Hematopoietic multipotent progenitor cell treated with erythropoietin and hydrocortisone succinate and interleukin-3 and kit ligand, for 15 days (in vitro differentiated cells): ENCODE measurements at regions not wholly inside any gene's neighbourhood (a gene's known extent, or its start where the extent isn't known, plus 50 kb on each side); places are given as distances from the start of the nearest gene placed in this dataset.
"Not testable (repeated sequence)": the region's sequence is repeated elsewhere in the genome, so short reads cannot be mapped to it uniquely, and the experiment has no call there.

Source experiments
- DNase-seq: peaks from one replicate; pipeline ENCODE4 v3.0.0-alpha.2; 2015; ENCODE audit warnings: low spot score

DNA sequence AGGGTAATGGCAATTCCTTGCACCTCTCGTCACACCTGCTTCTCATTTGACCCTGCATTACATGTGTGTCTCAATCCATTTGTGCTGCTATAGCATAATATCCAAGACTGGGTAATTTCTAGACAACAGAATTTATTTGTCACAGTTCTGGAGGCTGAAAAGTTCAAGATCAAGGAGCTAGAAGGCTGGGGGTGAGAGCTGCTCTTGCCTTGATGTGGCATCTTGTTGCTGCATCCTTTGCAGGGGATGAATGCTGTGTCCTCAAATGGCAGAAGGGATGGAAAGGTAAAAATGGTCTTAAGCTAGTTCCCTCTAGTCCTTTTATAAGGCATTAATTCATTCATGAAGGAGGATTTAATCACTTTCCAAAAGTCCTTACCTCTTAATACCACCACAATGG, 323.7 kb upstream of the RPS23 start:
- no peak for DNase-seq

DNA sequence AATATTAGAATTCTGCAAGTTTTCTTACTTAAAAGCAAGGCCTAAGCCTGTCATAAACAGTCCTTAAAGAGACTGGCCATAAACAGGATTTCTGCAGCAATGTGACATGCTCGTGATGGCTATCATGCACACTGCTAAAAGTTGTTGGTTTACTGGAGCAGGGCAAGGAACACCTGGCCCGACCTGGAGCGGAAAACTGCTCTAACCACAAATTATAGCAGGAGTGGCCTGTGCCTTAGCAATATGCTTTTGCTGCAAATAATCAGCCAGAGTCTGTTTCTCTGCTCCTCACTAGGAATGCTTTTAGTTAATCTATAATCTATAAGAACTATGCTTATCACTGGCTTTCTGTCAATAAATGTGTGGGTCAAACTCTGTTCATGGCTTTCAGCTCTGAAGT, 322.9 kb upstream of the RPS23 start:
- no peak for DNase-seq

DNA sequence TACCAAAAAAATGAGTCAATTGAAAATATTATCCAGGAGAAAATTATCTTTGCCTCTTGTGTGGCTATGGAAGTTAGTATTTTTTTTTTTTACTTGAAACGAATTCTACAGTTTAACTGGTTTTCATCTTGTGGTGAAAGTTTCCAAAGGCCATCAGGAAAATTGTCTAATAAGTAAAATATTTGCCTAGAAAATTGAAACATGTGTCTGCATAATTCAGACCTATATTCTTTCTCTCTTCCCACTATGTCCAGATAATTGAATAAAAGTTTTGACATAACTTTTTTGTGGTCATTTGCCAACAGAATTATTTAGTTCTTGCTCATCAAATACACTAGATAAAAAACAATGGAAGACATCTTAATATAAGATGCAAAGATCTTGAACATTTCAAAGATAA, 321.5 kb upstream of the RPS23 start:
- DNase-seq, result no peak

DNA sequence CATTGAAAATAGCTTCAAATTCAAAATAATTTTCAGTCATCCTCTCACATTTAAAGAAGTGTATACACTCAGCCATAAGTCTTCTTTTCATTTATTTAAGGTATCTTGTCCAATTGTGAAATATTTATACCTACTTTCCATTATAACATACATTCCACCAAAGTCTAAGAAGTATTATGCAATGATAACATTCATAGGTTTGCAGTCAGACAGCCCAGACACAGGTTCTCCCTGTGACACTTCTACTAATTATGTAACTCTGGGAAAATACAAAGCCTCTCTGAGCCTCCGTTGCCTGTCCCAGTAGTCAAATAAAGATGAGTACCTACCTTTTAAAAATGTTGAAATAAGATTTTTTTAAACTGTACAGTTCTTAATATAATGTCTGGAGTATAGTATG, 320.9 kb upstream of the RPS23 start:
- no peak for DNase-seq

DNA sequence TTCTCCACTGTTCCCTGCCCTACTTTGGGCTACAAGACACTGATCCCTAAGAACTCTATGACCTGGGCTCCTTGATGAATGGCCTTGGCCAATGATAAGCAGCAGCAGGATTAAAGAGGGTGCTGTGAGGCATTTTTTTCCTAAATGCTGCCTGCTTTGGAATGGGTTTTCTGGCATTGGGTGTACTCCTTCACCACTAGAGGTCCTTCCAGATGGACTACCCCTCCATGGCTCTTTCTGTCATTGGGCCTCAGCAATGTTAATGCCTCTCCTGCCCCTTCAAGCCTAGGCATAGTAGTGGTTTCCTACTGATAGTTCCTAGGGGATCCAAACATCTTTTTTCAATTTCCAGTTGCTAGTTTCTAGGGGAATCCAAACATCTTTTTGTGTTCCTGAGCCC, 319.3 kb upstream of the RPS23 start:
- DNase-seq, result no peak

DNA sequence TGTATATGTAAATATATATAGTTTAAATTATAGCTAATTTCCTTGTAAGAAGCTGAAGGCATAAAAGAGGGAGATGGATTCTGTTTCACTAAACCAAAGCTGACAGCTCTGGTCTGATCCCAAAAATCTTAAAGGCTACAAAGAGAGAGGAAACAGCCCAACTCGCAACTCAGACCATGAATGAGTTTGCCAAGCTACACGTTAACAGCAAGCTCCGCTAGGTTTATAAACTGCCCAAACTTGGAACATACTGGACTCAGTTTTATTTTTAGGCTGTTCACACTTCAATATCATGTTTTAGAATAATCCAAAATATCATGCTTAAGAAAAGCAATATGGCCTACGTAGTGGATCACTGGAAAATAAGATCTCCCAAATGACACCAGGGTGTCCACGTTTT, 318.3 kb upstream of the RPS23 start:
- DNase-seq, result no peak

DNA sequence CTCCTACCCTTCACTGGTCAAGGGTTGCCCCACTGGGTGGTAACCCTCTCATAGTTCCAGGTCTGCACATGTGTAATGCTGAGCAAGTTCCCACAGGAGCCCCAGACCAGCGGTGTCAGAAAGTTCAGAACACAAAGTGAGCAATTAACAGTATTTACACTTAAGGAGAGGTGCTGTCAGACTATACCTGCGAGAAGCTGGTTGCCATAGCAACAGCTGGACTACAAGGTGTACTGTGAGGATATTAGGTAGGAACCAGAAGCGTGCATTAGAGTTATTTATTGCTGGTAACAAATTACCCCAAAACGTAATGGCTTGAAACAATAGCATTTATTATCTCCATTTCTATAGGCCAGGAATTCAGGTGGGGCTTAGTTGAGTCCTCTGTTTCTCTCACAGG, 317.0 kb upstream of the RPS23 start:
- no peak for DNase-seq

DNA sequence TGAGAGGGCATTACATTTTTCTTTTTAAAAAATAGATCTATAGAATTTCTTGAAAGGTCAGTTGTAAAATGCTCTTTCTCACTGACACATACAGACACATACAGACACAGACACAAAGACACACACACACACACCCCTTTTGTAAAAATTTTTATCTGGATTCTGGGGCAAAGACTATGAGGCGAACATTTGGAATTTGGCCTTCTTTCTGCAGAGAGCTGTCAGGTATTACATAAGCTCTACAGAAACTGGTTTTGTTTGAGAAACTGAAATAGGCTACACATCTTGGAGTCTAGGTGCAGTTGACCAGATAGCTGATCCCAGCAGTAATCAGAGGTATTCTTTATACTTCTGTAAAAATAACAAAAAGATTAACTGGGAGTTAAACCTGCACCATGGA, 315.9 kb upstream of the RPS23 start:
- DNase-seq, result no peak

DNA sequence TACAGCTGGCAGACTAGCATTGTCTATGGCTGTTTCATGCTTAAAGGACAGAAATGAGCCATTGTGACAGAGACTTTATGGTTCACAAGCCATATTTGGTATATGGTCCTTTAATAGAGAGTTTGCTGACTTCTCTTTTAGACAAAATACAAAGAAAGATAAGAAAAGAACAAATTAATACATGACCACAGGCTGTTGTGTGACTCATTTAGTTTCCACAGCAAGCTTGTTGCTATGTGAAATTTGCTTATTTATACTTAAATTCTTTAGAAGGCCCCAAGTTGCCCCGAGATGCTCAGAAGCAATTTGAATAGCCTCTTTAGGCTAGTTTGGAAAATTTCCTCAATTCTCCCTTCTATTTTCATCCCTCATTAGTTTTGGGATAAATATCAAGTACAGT, 315.3 kb upstream of the RPS23 start:
- no peak for DNase-seq

DNA sequence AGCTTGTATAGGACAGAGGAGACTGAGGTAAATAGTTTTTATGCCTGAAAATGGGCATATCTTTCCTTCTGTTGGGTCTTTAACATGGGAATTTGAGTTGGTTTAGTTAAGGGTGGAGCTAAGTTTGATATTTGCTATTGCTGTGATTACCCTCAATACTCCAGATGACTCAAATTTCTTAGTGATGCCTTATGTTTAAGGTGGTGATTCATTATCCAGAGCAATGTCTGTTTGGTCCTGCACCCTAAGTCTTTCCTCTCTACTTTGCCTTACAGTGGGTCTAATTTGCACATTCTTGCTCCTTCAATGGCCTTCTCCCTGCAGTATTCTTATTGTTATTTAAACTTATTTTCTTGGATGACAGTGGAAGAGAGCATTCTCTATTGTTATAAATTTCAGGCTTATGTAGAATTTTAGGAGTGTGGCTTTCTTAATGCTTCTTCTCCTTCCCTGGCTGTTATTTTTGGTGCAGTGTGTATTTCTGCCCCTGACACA, 312.9 kb upstream of the RPS23 start:
- DNase-seq, result no peak

DNA sequence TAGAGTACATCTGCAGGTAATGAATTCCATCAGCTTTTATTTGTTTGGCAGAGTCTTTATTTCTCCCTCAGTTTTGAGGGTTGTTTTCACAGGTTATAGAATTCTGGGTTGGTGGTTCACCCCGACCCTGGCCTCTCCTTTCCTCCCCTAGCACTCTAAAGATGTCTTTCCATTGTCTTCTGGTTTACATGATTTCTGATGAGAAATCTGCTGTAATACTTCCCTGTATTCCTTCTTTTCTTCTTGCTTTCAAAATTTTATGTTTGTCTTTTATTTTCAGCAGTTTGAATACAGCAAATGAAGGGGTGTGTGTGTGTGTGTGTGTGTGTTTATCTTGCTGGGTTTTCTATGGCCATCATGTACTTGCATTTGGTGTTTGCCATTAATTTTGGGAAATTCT, 312.0 kb upstream of the RPS23 start:
- no peak for DNase-seq

DNA sequence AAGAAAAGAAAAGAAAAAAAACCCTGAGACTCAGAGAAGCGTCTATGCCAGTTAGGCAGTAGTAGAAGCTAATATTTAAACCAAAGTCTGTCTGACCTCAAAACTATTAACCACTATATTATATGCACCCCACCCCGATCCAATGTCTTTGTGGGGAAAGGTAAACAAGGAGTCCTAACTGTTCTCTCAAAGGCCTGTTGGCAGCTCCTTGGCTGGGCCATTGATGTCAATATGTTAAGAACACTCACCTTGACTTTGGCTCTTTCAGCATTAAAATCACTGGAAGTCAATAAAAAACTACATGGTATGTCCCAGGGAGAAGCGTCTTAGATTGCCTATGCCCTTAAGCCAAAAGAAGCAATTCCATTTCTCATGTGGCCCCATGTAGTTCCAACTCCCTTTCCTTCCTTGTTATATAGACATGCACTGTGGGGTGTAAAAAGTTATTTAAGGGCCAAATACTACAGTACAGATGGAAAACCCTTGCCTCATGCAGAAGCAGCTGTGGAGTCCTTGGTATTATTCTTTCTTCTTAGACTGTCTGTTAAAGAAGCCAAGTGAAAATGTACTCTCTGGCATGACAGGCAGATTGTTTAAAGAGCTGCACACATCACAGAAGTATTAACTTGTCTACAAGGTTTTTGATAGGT, 308.6 kb upstream of the RPS23 start:
- no peak for DNase-seq

DNA sequence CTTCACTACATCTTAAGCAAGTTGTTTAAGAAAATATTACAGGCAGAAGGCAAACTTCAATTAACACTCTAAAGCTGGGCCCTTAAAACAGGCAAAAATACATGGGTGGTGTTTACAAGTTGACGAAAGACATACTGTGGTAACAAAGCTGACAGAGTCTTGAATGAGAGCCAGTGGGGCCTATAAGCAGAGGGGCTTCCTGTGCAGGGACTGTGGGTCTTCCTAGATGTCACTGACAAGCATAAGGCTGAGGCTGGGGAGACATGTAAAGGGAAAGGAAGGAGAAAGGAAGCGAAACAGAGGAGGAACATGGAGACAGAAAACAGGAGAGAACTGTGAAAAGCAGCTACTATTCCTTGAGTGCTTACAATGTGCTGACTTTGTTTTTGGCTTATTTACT, 308.0 kb upstream of the RPS23 start:
- DNase-seq, result no peak

DNA sequence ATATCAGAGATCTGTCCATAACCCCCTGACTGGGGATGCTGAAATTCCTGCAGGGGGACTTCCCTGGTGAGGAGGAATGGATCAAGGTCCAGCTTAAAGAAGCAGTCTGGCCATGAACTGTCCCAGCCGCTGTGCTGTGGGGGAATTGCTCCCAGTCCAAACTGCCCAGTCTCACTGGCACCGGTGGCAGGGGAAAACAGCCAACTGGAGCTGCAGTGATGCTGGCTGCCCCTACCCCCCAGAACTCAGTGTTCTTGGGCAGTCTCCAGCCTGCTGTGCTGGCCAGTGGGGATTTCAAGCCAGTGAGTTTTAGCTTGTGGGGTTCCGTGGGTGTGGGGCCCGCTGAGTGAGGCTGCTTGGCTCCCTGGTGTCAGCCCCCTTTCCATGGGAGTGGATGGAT, 306.5 kb upstream of the RPS23 start:
- no peak for DNase-seq

DNA sequence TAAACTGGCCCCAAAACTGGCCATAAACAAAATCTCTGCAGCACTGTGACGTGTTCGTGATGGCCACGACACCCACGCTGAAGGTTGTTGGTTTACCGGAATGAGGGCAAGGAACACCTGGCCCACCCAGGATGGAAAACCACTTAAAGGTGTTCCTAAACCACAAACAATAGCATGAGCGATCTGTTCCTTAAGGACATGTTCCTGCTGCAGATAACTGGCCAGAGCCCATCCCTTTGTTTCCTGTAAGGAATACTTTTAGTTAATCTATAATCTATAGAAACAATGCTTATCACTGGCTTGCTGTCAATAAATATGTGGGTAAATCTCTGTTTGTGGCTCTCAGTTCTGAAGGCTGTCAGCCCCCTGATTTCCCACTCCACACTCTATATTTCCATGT, 305.2 kb upstream of the RPS23 start:
- not testable (repeated sequence) for DNase-seq

DNA sequence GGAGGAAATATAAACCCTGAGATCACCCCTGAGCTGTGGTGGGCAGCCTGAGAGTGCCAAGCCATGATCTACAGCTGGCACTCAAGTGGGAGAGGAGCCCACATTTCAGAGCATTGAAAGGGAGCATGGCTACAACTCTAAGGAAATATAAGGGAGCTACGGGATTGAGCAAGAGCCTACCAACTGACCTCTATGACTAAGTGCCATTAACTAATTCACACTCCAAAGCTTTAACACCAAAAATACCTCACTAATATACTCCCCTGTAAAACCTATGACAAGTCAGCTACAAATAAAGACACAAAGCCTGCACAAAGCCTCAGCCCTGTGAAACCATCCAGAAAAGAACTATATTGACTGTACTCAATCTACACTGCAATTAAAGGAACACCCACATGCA, 286.8 kb upstream of the RPS23 start:
- no peak for DNase-seq

DNA sequence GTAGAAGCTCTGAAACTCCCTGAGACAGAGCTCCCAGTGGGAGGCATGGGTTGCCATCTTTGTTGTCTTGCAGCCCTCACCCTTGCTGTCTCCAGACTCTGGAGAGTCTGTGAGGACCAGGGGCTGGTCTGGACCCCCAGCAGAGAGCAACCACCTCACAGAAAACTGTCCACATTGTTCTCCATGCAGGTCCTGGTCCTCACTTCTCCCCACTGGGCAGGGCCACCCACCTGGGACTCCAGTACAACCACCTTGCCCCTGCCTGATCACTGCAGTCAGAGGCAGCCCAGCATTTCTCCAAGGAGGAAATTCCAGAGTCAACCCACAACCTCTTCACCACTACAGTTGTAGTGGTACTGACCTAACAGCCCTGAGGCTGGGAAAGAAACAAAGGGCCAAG, 285.6 kb upstream of the RPS23 start:
- no peak for DNase-seq

DNA sequence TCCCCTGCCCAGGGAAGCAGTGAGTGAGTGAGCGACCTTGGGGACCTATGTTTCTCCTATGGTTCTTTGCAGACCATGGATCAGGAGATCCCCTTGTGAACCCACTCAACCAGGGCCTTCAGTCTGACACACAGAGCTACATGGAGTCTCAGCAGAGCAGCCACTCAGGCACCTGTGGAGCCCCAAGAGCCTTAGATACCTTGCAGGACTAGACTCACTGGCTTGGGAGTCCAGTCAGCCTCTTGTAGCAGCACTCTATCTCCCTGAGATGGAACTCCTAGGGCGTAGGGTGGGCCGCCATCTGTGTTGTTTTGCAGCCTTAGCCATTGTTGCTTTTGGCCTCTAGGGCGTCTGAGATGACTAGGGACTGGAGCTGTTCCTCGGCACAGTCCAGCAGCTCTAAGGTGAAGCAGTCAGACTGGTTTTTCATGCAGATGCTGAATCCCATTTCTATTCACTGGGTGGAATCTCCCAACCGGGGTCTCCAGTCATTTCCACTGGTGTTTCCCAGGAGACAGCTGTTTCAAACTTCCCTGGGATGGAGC, 284.6 kb upstream of the RPS23 start:
- DNase-seq, result no peak

DNA sequence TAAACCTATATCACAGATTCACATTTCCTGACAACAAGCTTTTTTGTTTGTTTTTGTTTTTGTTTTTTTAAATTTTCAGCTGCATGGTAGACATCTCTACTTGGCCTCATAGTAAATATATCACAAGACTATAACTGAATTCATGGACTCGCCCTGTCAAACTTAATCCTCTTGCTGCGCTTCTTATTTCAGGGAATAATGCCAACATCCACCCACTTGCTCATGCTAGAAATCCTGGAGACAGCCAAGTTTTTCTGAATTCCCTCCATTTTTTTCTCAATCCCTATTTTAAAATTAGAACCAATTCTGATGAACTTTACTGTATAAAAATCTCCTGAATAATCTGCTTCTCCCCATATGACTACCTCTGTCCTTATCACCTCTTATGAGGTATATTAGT, 283.6 kb upstream of the RPS23 start:
- DNase-seq, result no peak

DNA sequence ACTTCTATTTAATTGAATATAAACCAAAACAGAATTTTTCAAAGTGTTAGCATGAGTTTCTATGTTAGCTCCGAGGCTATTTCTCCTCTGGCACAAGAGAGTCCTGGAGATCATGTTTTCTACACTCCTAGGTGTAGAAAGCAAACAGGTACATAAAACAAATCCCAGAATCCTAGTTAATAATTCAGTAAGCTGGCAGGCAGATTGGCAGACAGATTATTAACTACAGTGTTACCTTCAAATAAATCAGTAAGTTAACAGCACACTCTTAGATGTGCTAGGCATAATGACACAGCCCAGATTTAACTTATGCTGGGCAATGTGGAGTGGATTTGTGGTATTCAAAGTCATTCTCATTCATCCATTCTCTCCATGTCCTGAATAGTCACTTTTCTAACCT, 282.8 kb upstream of the RPS23 start:
- no peak for DNase-seq

DNA sequence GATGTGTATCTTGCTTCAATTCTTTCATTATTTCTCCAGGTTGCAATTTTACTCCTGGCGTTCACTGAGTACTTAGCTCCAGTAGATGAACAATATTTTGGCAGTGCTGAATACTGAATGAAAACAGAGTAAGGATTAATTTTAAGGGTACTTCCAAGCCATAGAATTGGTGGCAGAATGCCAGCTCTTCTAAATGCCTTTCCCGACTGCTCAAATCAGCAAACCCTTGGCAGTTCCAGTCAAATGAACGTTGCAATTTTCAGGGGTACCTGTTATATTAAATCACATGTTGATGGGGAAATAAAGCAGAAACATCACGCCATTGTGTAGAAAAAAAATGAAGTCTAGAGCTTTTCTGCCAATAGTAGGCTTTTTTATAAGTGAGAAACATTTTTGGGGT, 282.4 kb upstream of the RPS23 start:
- DNase-seq, result no peak

DNA sequence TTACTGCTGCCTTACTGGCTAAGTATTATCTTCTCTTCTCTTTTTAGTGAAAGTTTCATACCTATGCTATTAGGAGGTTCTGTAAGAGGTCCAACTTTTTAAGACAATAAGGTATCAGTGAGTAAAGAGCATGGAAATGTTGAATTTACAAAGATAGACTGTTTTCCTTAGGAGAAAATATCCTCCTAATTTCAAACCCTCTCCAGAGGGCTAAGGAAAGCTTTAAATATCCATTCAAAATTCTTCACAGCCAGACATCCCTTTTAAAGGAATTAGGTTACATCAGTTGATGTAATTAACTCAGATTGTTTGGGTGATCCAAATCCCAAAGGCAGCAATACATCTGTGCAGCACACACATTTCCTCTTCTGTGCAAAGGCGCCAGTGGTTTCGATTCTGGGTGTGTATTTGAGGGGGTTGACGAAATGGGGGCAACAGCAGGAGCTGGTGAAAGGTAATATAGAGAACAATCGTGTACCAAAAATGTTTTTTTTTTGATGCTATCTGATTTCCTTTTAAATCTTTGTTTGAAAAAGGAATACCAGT, 273.8 kb upstream of the RPS23 start:
- DNase-seq, result no peak

DNA sequence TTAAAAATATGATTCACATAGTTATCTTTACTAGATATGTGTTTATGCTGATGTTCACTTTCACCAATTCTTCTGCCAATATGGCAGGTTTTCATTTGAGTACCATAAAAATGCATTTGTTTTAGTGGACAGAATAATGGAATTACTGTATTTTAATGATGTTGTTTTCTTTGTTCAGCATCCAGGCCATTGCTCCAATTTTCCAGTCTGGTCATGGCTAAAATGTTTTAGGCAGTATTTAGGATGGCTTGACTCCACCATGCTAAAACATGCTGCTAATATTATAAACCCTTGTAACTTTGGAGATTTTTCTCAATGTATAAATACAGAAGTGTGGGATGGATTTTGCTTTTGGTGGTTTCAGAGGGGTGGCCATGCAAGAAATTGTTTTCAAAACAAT, 273.0 kb upstream of the RPS23 start:
- no peak for DNase-seq

DNA sequence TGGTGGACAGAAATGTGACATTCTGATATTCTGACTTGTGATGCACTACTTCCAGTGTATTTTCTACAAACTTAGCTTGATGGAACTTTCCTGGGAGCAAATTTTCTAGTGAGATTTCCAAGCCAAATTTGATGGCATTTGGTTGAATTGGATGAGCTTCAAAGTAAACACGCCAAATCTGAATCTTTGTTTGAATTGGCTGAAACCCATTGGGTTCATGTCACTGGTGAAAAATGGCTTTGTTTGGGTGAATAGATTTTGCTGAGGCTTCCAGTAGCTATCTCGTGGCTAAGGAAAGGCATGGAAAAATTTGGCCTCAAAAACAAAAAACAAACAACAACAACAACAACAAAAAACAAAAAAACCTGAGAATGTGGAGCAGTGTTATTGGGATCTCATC, 271.1 kb upstream of the RPS23 start:
- DNase-seq, result no peak
